Body of pancreas (tissue), 4 donors: ENCODE measurements at regions not wholly inside any gene's neighbourhood (a gene's known extent, or its start where the extent isn't known, plus 50 kb on each side); places are given as distances from the start of the nearest gene placed in this dataset.

Experiments
- ATAC-seq: fragments of 150-250 bp; one replicate; pipeline ENCODE4 v1.9.1; 2016
- DNase-seq, 4 donors: peaks; one replicate each; pipeline ENCODE4 v3.0.0-alpha.2; 2019
- H3K27ac ChIP-seq, 4 donors: fragments of 200-600 bp; sonication (generic); 1 replicate in 3 of 4; 2 replicates in 1 of 4; pipeline versions ENCODE4 v1.5.1 to v1.6.1; 2016 to 2019; ENCODE audit warnings: mild to moderate bottlenecking in 1 of 4, mixed read lengths in 1 of 4, moderate library complexity in 1 of 4
- H3K27me3 ChIP-seq, 2 donors: fragments of 200-600 bp; sonication (generic); one replicate each; pipeline ENCODE4 v1.6.0; 2016; ENCODE audit warnings: mild to moderate bottlenecking in 1 of 2
- H3K36me3 ChIP-seq, 2 donors: fragments of 200-600 bp; sonication (generic); replicated peaks in 1 of 2; 2 replicates each; pipeline ENCODE4 v1.5.1; 2016; ENCODE audit warnings: low read depth in 2 of 2; ENCODE audit not compliant: insufficient read depth in 1 of 2
- H3K4me1 ChIP-seq: fragments of 200-600 bp; sonication (generic); one replicate; pipeline ENCODE4 v1.6.0; 2016
- H3K4me3 ChIP-seq, 2 donors: fragments of 200-600 bp; sonication (generic); 1 replicate in 1 of 2; 2 replicates in 1 of 2; pipeline ENCODE4 v1.5.1; 2016 to 2019
- H3K9me3 ChIP-seq, 3 donors: fragments of 200-600 bp; sonication (generic); 1 replicate in 2 of 3; 2 replicates in 1 of 3; pipeline ENCODE4 v1.5.1; 2016
- POLR2A ChIP-seq, 3 donors: fragments of 450-650 bp; IDR thresholded peaks; one replicate each; pipeline ENCODE4 v1.6.1; 2016; ENCODE audit warnings: antibody characterized with exemption in 3 of 3, mild to moderate bottlenecking in 2 of 3
- WGBS, 2 donors: methylation state at CpG; one replicate each; pipeline ENCODE4 v1.1.5; 2017; 5-methylcytosine and 5-hydroxymethylcytosine counted together
- intact Hi-C: fragments of 100-400 bp; cut with DNase I; formaldehyde crosslinking; loops from one replicate; pipeline ENCODE4 v1.15.1; 2023
- TF ChIP-seq, protein P1 (sequence below), 7 experiments: fragments of 450-650 bp in 4 of 7; fragments of 200-600 bp in 3 of 7; sonication (generic) in 3 of 7; IDR thresholded peaks; one replicate each; pipeline ENCODE4 v1.5.1; 2016 to 2019; ENCODE audit warnings: antibody characterized with exemption in 7 of 7

GRCh38 chr5:175596761-175597189 lies 61.1 kb upstream of the HRH2 start:
- H3K4me1 ChIP-seq = no peaks in the 10 kb centered on the region
- intact Hi-C loops = no loop called here
- no peaks in the 10 kb centered on the region for H3K36me3 ChIP-seq
- no peak overlapping the region for H3K27ac ChIP-seq
- H3K9me3 ChIP-seq = no peaks in the 10 kb centered on the region
- ATAC-seq (no peak), DNase-seq (no peak)
- TF ChIP-seq POLR2A (IDR thresholded peaks at IDR 0.05) = no peak
- TF ChIP-seq, protein P1, sequence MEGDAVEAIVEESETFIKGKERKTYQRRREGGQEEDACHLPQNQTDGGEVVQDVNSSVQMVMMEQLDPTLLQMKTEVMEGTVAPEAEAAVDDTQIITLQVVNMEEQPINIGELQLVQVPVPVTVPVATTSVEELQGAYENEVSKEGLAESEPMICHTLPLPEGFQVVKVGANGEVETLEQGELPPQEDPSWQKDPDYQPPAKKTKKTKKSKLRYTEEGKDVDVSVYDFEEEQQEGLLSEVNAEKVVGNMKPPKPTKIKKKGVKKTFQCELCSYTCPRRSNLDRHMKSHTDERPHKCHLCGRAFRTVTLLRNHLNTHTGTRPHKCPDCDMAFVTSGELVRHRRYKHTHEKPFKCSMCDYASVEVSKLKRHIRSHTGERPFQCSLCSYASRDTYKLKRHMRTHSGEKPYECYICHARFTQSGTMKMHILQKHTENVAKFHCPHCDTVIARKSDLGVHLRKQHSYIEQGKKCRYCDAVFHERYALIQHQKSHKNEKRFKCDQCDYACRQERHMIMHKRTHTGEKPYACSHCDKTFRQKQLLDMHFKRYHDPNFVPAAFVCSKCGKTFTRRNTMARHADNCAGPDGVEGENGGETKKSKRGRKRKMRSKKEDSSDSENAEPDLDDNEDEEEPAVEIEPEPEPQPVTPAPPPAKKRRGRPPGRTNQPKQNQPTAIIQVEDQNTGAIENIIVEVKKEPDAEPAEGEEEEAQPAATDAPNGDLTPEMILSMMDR (IDR thresholded peaks at IDR 0.05) = no peak
- H3K27me3 ChIP-seq = no peaks in the 10 kb centered on the region
- H3K4me3 ChIP-seq = no peak overlapping the region
- 46 to 60% methylated on average over 2 to 9 of the region's 9 CpGs for WGBS, 2 donors

DNA sequence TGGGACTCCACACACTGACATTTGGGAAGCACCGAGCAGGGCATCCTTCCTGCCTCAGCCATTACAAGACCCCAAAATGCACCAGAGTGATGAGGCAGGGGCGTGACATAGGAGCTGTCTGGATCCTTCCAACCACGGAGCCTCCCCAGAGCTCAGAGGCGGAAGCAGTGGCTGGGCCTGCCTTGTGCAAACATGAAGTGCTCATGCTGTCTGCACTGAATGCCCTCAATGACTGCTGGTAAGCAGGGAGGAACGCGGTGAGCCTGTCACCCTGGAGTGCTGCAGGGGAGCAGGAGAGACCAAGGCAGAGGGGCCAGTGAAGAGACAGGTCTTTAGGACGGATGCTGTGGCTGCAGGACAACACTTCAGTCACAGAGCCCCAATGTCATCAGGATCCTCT lies 60.2 kb upstream of the HRH2 start:
- Histone ChIP-seq H3K9me3 (no peaks in the 10 kb centered on the region), H3K27me3 (no peaks in the 10 kb centered on the region), H3K36me3 (no peaks in the 10 kb centered on the region), H3K27ac (no peak overlapping the region), H3K4me1 (no peaks in the 10 kb centered on the region), H3K4me3 (no peak overlapping the region)
- ATAC-seq = no peak
- WGBS, 2 donors = 41 to 54% methylated on average over 5 to 7 of the region's 7 CpGs
- TF ChIP-seq, protein P1 (IDR thresholded peaks at IDR 0.05) = no peak
- no peak for TF ChIP-seq POLR2A (IDR thresholded peaks at IDR 0.05)
- intact Hi-C loops = no loop called here
- DNase-seq = no peak

GRCh38 chr5:175598774-175599173 lies 59.1 kb upstream of the HRH2 start:
- H3K9me3 ChIP-seq = no peaks in the 10 kb centered on the region
- no peaks in the 10 kb centered on the region for H3K27me3 ChIP-seq
- TF ChIP-seq, protein P1 (IDR thresholded peaks at IDR 0.05) = no peak
- no peak for TF ChIP-seq POLR2A (IDR thresholded peaks at IDR 0.05)
- H3K27ac ChIP-seq = no peak overlapping the region
- no peaks in the 10 kb centered on the region for H3K36me3 ChIP-seq
- no peak for ATAC-seq
- no peak for DNase-seq
- H3K4me3 ChIP-seq = no peak overlapping the region
- WGBS, 2 donors = 27 to 29% methylated on average over 7 of the region's 7 CpGs
- intact Hi-C loops = no loop called here
- H3K4me1 ChIP-seq = no peaks in the 10 kb centered on the region

- WGBS, 2 donors = 54 to 58% methylated on average over 7 of the region's 7 CpGs
- no peaks in the 10 kb centered on the region for H3K4me1 ChIP-seq
- no peaks in the 10 kb centered on the region for H3K36me3 ChIP-seq
- no peak overlapping the region for H3K27ac ChIP-seq
- TF ChIP-seq, protein P1 (IDR thresholded peaks at IDR 0.05) = no peak
- TF ChIP-seq POLR2A (IDR thresholded peaks at IDR 0.05) = no peak
- ATAC-seq (no peak), DNase-seq (no peak)
- H3K27me3 ChIP-seq = no peaks in the 10 kb centered on the region
- H3K9me3 ChIP-seq = no peaks in the 10 kb centered on the region
- H3K4me3 ChIP-seq = no peak overlapping the region
- intact Hi-C loops = no loop called here
Measured at GRCh38 chr5:175599210-175599609, 58.7 kb upstream of the HRH2 start.

GRCh38 chr5:175603987-175604739 lies 53.7 kb upstream of the HRH2 start:
- no peak overlapping the region for H3K4me3 ChIP-seq
- ATAC-seq (no peak), DNase-seq (no peak)
- WGBS, 2 donors = 28 to 34% methylated on average over 4 of the region's 4 CpGs
- no peak overlapping the region for H3K27ac ChIP-seq
- no peaks in the 10 kb centered on the region for H3K36me3 ChIP-seq
- no peaks in the 10 kb centered on the region for H3K4me1 ChIP-seq
- H3K9me3 ChIP-seq = no peaks in the 10 kb centered on the region
- TF ChIP-seq, protein P1 (IDR thresholded peaks at IDR 0.05) = no peak
- TF ChIP-seq POLR2A (IDR thresholded peaks at IDR 0.05) = no peak
- intact Hi-C loops = no loop called here
- H3K27me3 ChIP-seq = no peaks in the 10 kb centered on the region
